H9 (cell line): ENCODE measurements at regions not wholly inside any gene's neighbourhood (a gene's known extent, or its start where the extent isn't known, plus 50 kb on each side); places are given as distances from the start of the nearest gene placed in this dataset.
A peak's percentile ranks its signal among the peaks of the same experiment; 100 is the strongest.

Experiments
- DNase-seq: peaks from one replicate; pipeline ENCODE4 v3.0.0-alpha.2; 2017
- H2AFZ ChIP-seq: one replicate; pipeline ENCODE4 v1.6.1; 2013; ENCODE audit warnings: mild to moderate bottlenecking, low read length, control low read depth, moderate library complexity
- H2AK5ac ChIP-seq: 2 replicates; pipeline ENCODE4 v1.6.1; 2013; ENCODE audit warnings: low read length, control low read depth, mixed read lengths; ENCODE audit not compliant: insufficient read length
- H2BK120ac ChIP-seq: one replicate; pipeline ENCODE4 v1.6.1; 2013; ENCODE audit warnings: low read depth, mild to moderate bottlenecking, low read length, control low read depth, inconsistent platforms; ENCODE audit not compliant: poor library complexity, severe bottlenecking
- H2BK12ac ChIP-seq: 2 replicates; pipeline ENCODE4 v1.6.1; 2013; ENCODE audit warnings: low read length, control low read depth, mixed read lengths, low read depth; ENCODE audit not compliant: insufficient read length
- H2BK15ac ChIP-seq: 2 replicates; pipeline ENCODE4 v1.6.1; 2013; ENCODE audit warnings: low read depth, low read length, control low read depth
- H2BK20ac ChIP-seq: one replicate; pipeline ENCODE4 v1.6.1; 2013; ENCODE audit warnings: low read depth, mild to moderate bottlenecking, low read length, control low read depth, inconsistent platforms; ENCODE audit not compliant: poor library complexity, severe bottlenecking
- H2BK5ac ChIP-seq: 2 replicates; pipeline ENCODE4 v1.6.1; 2013; ENCODE audit warnings: low read length, control low read depth, mixed read lengths; ENCODE audit not compliant: insufficient read length
- H3K14ac ChIP-seq: 2 replicates; pipeline ENCODE4 v1.6.1; 2013; ENCODE audit warnings: low read length, control low read depth; ENCODE audit not compliant: insufficient read depth
- H3K18ac ChIP-seq: 2 replicates; pipeline ENCODE4 v1.6.1; 2013; ENCODE audit warnings: low read depth, mild to moderate bottlenecking, mixed read lengths, low read length, control low read depth; ENCODE audit not compliant: insufficient read length
- H3K23ac ChIP-seq: 2 replicates; pipeline ENCODE4 v1.6.1; 2013; ENCODE audit warnings: low read length, control low read depth, mixed read lengths, low read depth; ENCODE audit not compliant: insufficient read length
- H3K23me2 ChIP-seq: 2 replicates; pipeline ENCODE4 v1.6.1; 2013; ENCODE audit warnings: low read depth, mild to moderate bottlenecking, mixed read lengths, low read length, control low read depth; ENCODE audit not compliant: insufficient read length, poor library complexity, severe bottlenecking
- H3K27ac ChIP-seq: 2 replicates; pipeline ENCODE4 v1.5.1; 2013; ENCODE audit warnings: low read length, control low read depth, mixed read lengths, low read depth; ENCODE audit not compliant: insufficient read length
- H3K27me3 ChIP-seq: 2 replicates; pipeline ENCODE4 v1.6.1; 2013; ENCODE audit warnings: low read length, control low read depth, inconsistent platforms; ENCODE audit not compliant: insufficient read depth
- H3K4ac ChIP-seq: 2 replicates; pipeline ENCODE4 v1.6.1; 2013; ENCODE audit warnings: low read depth, mild to moderate bottlenecking, control low read depth, inconsistent platforms, low read length, moderate library complexity
- H3K4me1 ChIP-seq: 2 replicates; pipeline ENCODE4 v1.6.1; 2013; ENCODE audit warnings: low read length, control low read depth, inconsistent platforms; ENCODE audit not compliant: insufficient read depth
- H3K4me2 ChIP-seq: 2 replicates; pipeline ENCODE4 v1.6.1; 2013; ENCODE audit warnings: low read length, control low read depth, mixed read lengths; ENCODE audit not compliant: insufficient read length, insufficient read depth
- H3K56ac ChIP-seq: 2 replicates; pipeline ENCODE4 v1.6.1; 2013; ENCODE audit warnings: low read depth, mild to moderate bottlenecking, mixed read lengths, low read length, control low read depth; ENCODE audit not compliant: insufficient read length
- H3K79me1 ChIP-seq: 2 replicates; pipeline ENCODE4 v1.6.1; 2013; ENCODE audit warnings: low read depth, mild to moderate bottlenecking, moderate library complexity, low read length, control low read depth, inconsistent platforms; ENCODE audit not compliant: insufficient read depth, poor library complexity, severe bottlenecking
- H3K79me2 ChIP-seq: 2 replicates; pipeline ENCODE4 v1.6.1; 2013; ENCODE audit warnings: low read length, control low read depth, inconsistent platforms; ENCODE audit not compliant: insufficient read depth
- H3K9ac ChIP-seq: 2 replicates; pipeline ENCODE4 v1.6.1; 2013; ENCODE audit warnings: low read length, control low read depth, mixed read lengths; ENCODE audit not compliant: insufficient read length; ENCODE audit errors: extremely low read depth
- H3K9me3 ChIP-seq: one replicate; pipeline ENCODE4 v1.6.1; 2013; ENCODE audit warnings: low read depth, low read length, inconsistent platforms; ENCODE audit not compliant: control insufficient read depth
- H3T11ph ChIP-seq: one replicate; pipeline ENCODE4 v1.6.1; 2013; ENCODE audit warnings: mild to moderate bottlenecking, low read length, control low read depth, inconsistent platforms
- H4K20me1 ChIP-seq: one replicate; pipeline ENCODE4 v1.6.1; 2013; ENCODE audit not compliant: control insufficient read depth, insufficient read length, insufficient read depth
- H4K5ac ChIP-seq: 2 replicates; pipeline ENCODE4 v1.6.1; 2013; ENCODE audit warnings: low read depth, mild to moderate bottlenecking, mixed read lengths, low read length, control low read depth; ENCODE audit not compliant: insufficient read length
- H4K8ac ChIP-seq: replicated peaks from 2 replicates; pipeline ENCODE4 v1.6.1; 2013; ENCODE audit warnings: low read length, control low read depth, mixed read lengths, low read depth; ENCODE audit not compliant: insufficient read length
- H4K91ac ChIP-seq: 2 replicates; pipeline ENCODE4 v1.6.1; 2013; ENCODE audit warnings: low read depth, mild to moderate bottlenecking, moderate library complexity, mixed read lengths, low read length, control low read depth; ENCODE audit not compliant: insufficient read length
- H3K27ac Mint-ChIP-seq, 3 experiments: 2 replicates in 2 of 3; 3 replicates in 1 of 3; pipeline ENCODE4 v1.8.0; 2020 to 2021; ENCODE audit warnings: mixed read lengths in 3 of 3, mild to moderate bottlenecking in 1 of 3, moderate library complexity in 1 of 3
- H3K27me3 Mint-ChIP-seq: 2 replicates; pipeline ENCODE4 v1.8.0; 2021; ENCODE audit warnings: low read depth, mild to moderate bottlenecking, moderate library complexity, mixed read lengths
- H3K36me3 Mint-ChIP-seq, 3 experiments: 2 replicates in 2 of 3; 3 replicates in 1 of 3; pipeline ENCODE4 v1.8.0; 2020 to 2021; ENCODE audit warnings: low read depth in 3 of 3, mixed read lengths in 3 of 3; ENCODE audit not compliant: insufficient read depth in 1 of 3
- H3K4me1 Mint-ChIP-seq, 2 experiments: 2 replicates each; pipeline ENCODE4 v1.8.0; 2020; ENCODE audit warnings: mixed read lengths in 2 of 2
- H3K4me3 Mint-ChIP-seq, 2 experiments: 2 replicates in 1 of 2; 3 replicates in 1 of 2; pipeline ENCODE4 v1.8.0; 2020 to 2021; ENCODE audit warnings: mild to moderate bottlenecking in 2 of 2, mixed read lengths in 2 of 2, moderate library complexity in 1 of 2
- H3K9me3 Mint-ChIP-seq, 2 experiments: 2 replicates in 1 of 2; 3 replicates in 1 of 2; pipeline ENCODE4 v1.8.0; 2020; ENCODE audit warnings: mild to moderate bottlenecking in 2 of 2, mixed read lengths in 2 of 2, moderate library complexity in 1 of 2
- CTCF ChIP-seq: fragments of 200-600 bp; sonication (generic); conservative IDR thresholded peaks from 3 replicates; pipeline ENCODE4 v1.8.0; 2021; ENCODE audit warnings: antibody characterized with exemption, mild to moderate bottlenecking
- WGBS: extraction: QIAGEN DNeasy Blood & Tissue Kit; methylation state at CpG from one replicate; pipeline ENCODE4 v1.1.7; 2013; ENCODE audit warnings: missing lambda C conversion rate, low lambda C conversion rate, mixed read lengths; ENCODE audit not compliant: insufficient read length; ENCODE audit errors: extremely low coverage; 5-methylcytosine and 5-hydroxymethylcytosine counted together

GRCh38 chr14:38143170-38143569 is 64.5 kb upstream of the SSTR1 start:
- Histone ChIP-seq H3K9me3 (no peaks in the 10 kb centered on the region), H3K18ac (no peak overlapping the region), H3K23me2 (no peaks in the 10 kb centered on the region), H3K4me1 (peaks cover 15% of the 10 kb centered on the region; the same call in 1 of the 2 replicates), H4K91ac (no peak overlapping the region), H3K56ac (no peak overlapping the region), H2BK20ac (no peak overlapping the region), H3K4me2 (no peak overlapping the region), H3T11ph (no peak overlapping the region), H3K27me3 (no peaks in the 10 kb centered on the region), H4K20me1 (no peaks in the 10 kb centered on the region), H2BK15ac (no peak overlapping the region), H3K23ac (no peak overlapping the region), H2AK5ac (no peak overlapping the region), H3K79me1 (no peaks in the 10 kb centered on the region), H3K27ac (no peak overlapping the region), H3K79me2 (no peaks in the 10 kb centered on the region), H4K5ac (no peak overlapping the region), H2AFZ (no peak overlapping the region), H4K8ac (no peak overlapping the region), H3K14ac (no peak overlapping the region), H3K4ac (no peak overlapping the region), H2BK5ac (no peak overlapping the region), H2BK12ac (no peak overlapping the region), H2BK120ac (no peak overlapping the region), H3K9ac (no peak overlapping the region)
- no peaks in the 10 kb centered on the region for H3K27me3 Mint-ChIP-seq
- no CpG with 5 or more reads among the region's 4 CpGs for WGBS
- no peak for DNase-seq
- no peaks in the 10 kb centered on the region for H3K9me3 Mint-ChIP-seq
- H3K27ac Mint-ChIP-seq, result peak overlapping the region; percentile 9 to 75 (median 49); a peak in 6 of 7 replicates
- no peak overlapping the region; a peak in 1 of 5 replicates for H3K4me3 Mint-ChIP-seq
- peaks cover 17 to 33% of the 10 kb centered on the region in 2 experiments for H3K4me1 Mint-ChIP-seq
- no peak for TF ChIP-seq CTCF
- H3K36me3 Mint-ChIP-seq, result peaks cover 0 to 4% (median 0%) of the 10 kb centered on the region in 3 experiments; a peak in 2 of 7 replicates
